GDM1 (cell line): ENCODE measurements at regions not wholly inside any gene's neighbourhood (a gene's known extent, or its start where the extent isn't known, plus 50 kb on each side); places are given as distances from the start of the nearest gene placed in this dataset.
"Not testable (repeated sequence)": the region's sequence is repeated elsewhere in the genome, so short reads cannot be mapped to it uniquely, and the experiment has no call there.

ENCODE experiments used
- DNase-seq: peaks from one replicate; lab custom pipeline; 2025; lab: John Stamatoyannopoulos, UW

DNA sequence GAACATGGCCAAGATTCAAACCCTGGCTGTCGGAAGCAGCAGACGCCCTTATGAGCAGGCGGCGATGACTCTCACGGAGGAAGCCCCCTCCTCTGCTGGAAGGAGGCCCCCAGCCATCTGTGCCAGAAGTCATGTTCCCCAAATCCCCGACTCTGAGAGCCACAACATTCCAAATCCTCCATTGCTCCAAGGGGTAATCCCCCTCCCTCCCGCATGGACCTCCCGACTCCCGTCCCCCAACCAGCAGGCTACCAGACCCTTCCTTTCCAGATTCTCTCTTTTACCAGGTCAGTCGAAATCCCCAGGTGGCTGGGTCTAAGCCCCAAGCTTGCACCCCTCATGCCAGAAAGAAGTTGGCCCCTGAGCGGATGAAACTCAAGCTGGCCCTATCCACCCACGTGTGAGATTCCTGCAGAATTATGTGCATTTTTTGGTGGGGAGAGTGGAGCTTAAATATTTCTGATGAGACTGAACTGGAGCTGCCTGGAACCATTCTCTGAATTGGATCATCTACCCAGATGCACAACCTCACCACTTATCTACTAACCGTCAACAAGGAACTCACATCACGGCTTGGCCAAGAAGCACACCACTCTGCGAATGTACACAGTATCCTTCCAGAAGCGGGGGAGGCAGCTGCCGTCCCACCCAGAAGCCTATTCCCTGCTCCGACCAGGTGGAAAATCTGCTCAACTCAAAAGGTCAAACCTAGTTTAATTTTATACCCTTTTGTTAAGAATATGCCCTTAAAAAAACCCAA lies 283.5 kb downstream of the C16orf95 start:
- DNase-seq, result no peak

GRCh38 chr16:87034317-87034716 lies 282.9 kb downstream of the C16orf95 start:
- DNase-seq, result no peak

DNA sequence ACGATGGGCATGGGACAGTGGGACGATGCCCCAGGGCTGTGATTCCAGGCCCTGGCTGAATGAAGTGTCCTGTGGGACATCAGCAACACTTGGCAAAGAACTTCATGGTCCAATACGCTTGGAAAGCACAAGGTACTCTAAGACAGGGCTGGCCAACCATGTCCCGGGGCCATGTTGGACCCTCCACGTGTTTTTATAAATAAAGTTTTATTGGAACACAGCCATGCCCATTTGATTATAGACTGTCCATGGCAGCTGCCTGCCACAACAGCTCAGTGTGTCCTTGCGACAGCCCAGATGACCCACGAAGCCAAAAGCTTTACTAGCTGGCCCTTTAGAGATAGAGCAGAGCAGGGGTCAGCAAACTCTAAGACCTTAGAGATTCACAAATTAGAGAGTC lies 282.1 kb downstream of the C16orf95 start:
- DNase-seq, result no peak

DNA sequence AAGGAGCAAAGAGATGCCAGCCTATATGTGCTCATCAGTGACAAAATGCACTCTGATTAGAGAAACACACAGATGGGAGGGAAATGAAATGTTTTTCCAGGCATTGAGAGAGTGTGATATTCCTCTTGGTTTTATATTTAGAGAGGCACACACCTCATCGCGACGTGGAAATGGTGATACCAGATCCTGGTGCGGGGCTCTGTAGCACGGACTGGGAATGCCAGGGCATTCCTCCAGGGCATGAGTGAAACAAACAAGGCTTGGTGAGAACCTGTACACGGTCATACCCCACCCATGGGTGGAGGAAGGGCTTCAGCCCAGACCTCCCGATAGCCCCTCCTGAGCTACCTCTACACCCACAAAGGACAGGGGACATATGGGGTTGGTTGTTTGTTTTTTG lies 280.2 kb downstream of the C16orf95 start:
- no peak for DNase-seq

DNA sequence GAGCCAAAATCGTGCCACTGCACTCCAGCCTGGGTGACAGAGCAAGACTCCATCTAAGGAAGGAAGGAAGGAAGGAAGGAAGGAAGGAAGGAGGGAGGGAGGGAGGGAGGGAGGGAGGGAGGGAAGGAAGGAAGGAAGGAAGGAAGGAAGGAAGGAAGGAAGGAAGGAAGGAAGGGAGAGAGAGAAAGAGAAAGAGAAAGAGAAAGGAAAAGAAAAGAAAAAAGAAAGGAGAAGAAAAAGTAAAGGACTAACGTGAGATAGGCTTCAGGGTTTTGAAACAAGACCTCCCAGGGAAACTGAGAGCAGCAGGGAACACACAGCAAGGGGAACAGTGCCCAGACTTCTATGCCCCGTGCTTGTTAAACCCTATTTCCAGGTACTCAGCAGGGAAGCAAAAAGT lies 278.7 kb downstream of the C16orf95 start:
- DNase-seq, result not testable (repeated sequence)

GRCh38 chr16:87040169-87041117 lies 276.7 kb downstream of the C16orf95 start:
- DNase-seq, result no peak

- no peak for DNase-seq
Measured at GRCh38 chr16:87041286-87041685, 275.9 kb downstream of the C16orf95 start.

- no peak for DNase-seq
Measured at GRCh38 chr16:87042551-87043230, 274.5 kb downstream of the C16orf95 start.

GRCh38 chr16:87043231-87044031 lies 273.8 kb downstream of the C16orf95 start:
- DNase-seq, result no peak

DNA sequence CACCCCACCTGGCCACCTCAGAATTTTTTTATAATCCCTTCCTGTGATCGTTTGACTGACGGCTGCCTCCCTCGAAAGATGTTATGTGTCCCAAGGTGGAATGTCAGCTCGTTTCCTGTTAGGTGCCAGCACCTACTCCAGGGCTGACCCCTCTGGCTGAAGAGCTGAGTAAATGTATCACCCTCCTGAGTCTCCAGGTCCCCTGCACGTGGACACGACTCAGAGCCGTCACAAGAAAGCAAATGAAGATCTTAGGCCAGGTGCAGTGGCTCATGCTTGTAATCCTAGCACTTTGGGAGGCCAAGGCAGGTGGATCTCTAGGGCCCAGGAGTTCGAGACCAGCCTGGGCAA lies 273.2 kb downstream of the C16orf95 start:
- DNase-seq, result no peak

GRCh38 chr16:87044829-87045228 lies 272.4 kb downstream of the C16orf95 start:
- DNase-seq, result no peak

GRCh38 chr16:87045466-87046216 lies 271.6 kb downstream of the C16orf95 start:
- no peak for DNase-seq

DNA sequence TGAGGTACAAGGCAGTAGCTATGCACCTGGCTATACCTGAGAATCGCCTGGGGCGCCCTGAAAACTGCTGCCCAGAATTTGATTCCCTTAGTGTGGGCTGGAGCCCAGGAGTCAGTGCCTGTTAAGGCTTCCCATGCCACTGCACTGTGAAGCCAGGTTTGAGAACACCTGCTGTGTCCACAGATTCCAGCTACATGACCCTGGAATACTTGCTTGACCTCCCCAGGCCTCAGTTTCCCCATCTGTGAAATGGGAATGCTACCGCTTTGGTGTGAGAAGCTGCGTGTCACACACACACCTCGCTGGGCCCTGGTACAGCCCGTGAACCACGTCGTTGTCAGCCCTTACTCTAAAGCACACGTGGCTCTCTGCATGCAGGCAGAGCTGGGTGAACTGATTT lies 271.0 kb downstream of the C16orf95 start:
- no peak for DNase-seq

- no peak for DNase-seq
Measured at GRCh38 chr16:87047221-87048037, 269.8 kb downstream of the C16orf95 start.

- DNase-seq, result no peak
Measured at GRCh38 chr16:87048038-87048729, 269.0 kb downstream of the C16orf95 start.

DNA sequence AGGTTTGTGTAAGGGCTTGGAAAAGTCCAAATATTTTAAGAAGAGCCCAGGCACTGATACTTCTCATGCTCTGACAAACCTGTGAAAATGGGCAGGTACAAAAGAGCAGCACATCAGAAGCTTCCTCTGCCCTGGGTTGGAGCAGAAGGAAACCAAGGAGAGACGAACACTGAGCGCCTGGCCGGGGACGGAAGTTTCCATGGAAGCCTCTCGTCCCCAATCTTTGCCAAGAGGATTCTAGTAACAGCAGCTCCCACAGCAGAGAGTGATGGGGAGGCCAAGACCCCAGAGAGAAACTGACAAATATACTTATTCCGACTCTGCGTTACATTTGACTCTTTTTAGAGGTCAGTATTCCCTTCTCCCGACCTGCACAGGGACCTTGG lies 268.5 kb downstream of the C16orf95 start:
- no peak for DNase-seq

DNA sequence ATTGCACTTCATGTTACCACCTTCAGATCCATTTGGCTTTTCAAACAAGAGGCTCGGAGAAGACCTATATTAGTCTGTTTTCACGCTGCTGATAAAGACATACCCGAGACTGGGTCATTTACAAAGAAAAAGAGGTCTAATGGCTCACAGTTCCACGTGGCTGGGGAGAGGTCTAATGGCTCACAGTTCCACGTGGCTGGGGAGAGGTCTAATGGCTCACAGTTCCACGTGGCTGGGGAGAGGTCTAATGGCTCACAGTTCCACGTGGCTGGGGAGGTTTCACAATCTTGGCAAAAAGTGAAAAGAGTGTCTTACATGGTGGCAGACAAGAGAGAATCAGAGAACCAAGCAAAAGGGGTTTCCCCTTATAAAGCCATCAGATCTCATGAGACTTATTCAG lies 268.0 kb downstream of the C16orf95 start:
- not testable (repeated sequence) for DNase-seq

DNA sequence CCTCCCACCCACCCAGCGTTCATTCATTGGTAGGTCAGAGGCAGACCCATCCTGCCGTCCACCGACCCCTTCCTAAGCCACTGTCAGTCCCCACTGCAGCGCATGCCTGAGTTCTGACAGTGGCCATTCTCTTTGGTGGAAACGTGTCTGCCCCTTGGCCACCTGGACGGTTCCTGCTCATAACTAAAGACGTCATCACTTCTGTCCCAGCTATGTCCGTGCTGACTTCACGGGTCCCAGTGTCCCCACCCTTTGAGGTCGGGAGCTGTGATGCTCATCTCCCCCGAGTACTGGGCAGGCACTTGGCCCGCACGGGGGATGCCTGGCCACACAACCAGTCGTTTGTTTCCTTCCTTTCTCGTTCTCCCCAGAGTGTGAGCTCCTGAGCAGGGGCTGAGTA lies 267.1 kb downstream of the C16orf95 start:
- no peak for DNase-seq

DNA sequence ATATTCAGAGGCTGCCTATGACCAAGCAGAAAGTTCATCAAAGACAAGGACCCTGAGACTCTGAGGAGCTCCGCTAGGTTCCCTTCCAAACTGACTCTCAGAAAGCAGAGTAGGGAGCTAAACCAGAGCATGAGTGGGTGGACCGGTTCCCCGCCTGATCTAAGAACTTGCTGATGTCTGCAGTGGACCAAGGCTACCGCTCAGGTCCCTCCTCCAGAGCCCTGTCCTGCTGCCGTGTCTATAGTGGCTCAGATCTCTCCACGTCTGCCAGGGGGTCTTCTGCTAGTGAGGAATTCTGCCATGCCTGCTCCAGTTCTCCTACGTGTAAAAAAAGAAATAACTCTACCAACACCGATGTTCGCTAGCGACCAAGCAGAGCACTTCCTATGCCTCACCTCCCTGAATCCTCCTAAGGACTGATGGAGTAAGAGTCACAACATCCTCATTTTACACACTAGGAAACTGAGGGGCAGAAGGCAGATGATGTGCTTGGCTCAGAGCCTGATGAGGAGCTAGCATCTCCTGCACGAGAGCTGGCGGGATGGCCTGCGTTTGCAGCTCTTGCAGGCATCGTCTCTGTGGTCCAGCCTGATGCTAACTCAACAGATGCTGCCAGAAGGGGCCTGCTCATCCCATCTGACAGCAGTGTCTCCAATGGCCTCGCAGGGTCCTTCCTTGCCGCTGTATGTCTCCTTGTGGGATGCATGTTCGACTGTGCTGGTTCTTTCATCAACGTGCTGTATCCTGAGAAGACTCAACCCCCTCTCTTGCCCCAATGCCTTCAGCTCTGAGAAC lies 265.5 kb downstream of the C16orf95 start:
- no peak for DNase-seq
